ENCODE measurements at regions not wholly inside any gene's neighbourhood (a gene's known extent, or its start where the extent isn't known, plus 50 kb on each side); places are given as distances from the start of the nearest gene placed in this dataset.

DNA sequence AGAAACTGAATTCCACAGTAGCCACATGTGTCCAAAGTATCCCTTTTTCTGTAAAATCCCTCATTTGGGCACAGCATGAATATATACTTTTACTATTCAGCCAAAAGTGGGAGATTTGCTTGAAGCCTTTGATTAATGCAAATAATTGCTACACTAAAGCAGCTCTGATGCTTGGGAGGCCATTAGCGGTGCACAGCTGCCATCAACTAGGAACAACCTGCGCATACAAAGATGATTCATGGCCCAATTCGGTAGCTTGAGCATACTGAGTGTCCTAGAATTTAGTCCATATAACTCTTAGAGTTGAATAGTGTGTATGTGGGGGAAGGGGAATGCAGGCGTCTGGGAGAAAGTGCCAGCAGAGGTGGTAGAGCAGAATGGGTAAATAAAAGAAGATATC lies 277.0 kb upstream of the RMST start:
- TF ChIP-seq, protein P1, sequence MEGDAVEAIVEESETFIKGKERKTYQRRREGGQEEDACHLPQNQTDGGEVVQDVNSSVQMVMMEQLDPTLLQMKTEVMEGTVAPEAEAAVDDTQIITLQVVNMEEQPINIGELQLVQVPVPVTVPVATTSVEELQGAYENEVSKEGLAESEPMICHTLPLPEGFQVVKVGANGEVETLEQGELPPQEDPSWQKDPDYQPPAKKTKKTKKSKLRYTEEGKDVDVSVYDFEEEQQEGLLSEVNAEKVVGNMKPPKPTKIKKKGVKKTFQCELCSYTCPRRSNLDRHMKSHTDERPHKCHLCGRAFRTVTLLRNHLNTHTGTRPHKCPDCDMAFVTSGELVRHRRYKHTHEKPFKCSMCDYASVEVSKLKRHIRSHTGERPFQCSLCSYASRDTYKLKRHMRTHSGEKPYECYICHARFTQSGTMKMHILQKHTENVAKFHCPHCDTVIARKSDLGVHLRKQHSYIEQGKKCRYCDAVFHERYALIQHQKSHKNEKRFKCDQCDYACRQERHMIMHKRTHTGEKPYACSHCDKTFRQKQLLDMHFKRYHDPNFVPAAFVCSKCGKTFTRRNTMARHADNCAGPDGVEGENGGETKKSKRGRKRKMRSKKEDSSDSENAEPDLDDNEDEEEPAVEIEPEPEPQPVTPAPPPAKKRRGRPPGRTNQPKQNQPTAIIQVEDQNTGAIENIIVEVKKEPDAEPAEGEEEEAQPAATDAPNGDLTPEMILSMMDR (IDR thresholded peaks at IDR 0.05; ENCODE audit: low read depth, low read length), result no peak
- H3K27me3 ChIP-seq, result no peaks in the 10 kb centered on the region

GRCh38 chr12:97194546-97194945 lies 268.1 kb upstream of the RMST start:
- Histone ChIP-seq H3K9me3 (no peaks in the 10 kb centered on the region), H3K4me3 (ENCODE audit: low read depth, low read length) (no peak overlapping the region), H3K27me3 (no peaks in the 10 kb centered on the region), H3K4me1 (no peaks in the 10 kb centered on the region), H3K36me3 (no peaks in the 10 kb centered on the region)
- TF ChIP-seq, protein P1 (IDR thresholded peaks at IDR 0.05; ENCODE audit: low read depth, low read length), result no peak
- no peak for DNase-seq

More for the DNA sequence above, 277.0 kb upstream of the RMST start:
- DNase-seq, result no peak
- Histone ChIP-seq H3K4me1 (no peaks in the 10 kb centered on the region), H3K4me3 (ENCODE audit: low read depth, low read length) (no peak overlapping the region), H3K9me3 (no peaks in the 10 kb centered on the region), H3K36me3 (no peaks in the 10 kb centered on the region)

DNA sequence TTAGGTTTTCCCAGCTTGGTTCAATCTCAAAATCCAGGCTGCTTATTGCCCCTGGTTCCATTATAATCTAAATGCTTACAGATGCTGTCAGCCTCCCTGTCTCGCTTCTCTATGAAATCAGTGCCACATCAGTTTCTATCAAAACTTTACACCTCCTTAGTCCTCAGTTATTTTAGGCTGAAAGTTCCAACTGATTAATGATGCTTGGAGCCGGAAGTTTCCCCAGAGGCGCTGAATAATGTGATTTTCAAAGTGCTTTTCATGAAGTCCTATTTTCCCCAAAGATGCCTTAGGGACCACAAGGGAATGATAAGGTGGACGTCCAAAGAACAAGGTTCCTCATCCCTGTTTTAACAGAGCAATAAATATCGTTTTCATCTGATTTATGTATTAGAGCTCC lies 262.4 kb upstream of the RMST start:
- DNase-seq, result no peak
- Histone ChIP-seq H3K27me3 (no peaks in the 10 kb centered on the region), H3K9me3 (no peaks in the 10 kb centered on the region), H3K36me3 (no peaks in the 10 kb centered on the region), H3K4me3 (ENCODE audit: low read depth, low read length) (no peak overlapping the region), H3K4me1 (no peaks in the 10 kb centered on the region)
- TF ChIP-seq, protein P1 (IDR thresholded peaks at IDR 0.05; ENCODE audit: low read depth, low read length), result no peak

- no peaks in the 10 kb centered on the region for H3K36me3 ChIP-seq
- no peak for DNase-seq
- no peaks in the 10 kb centered on the region for H3K27me3 ChIP-seq
- H3K4me3 ChIP-seq (ENCODE audit: low read depth, low read length), result no peak overlapping the region
- H3K4me1 ChIP-seq, result no peaks in the 10 kb centered on the region
- TF ChIP-seq, protein P1 (IDR thresholded peaks at IDR 0.05; ENCODE audit: low read depth, low read length), result no peak
- H3K9me3 ChIP-seq, result no peaks in the 10 kb centered on the region
Observed at GRCh38 chr12:97203408-97203807, 259.2 kb upstream of the RMST start.

GRCh38 chr12:97209997-97210396 lies 252.6 kb upstream of the RMST start:
- no peaks in the 10 kb centered on the region for H3K4me1 ChIP-seq
- no peaks in the 10 kb centered on the region for H3K36me3 ChIP-seq
- H3K27me3 ChIP-seq, result no peaks in the 10 kb centered on the region
- H3K4me3 ChIP-seq (ENCODE audit: low read depth, low read length), result no peak overlapping the region
- TF ChIP-seq, protein P1 (IDR thresholded peaks at IDR 0.05; ENCODE audit: low read depth, low read length), result no peak
- H3K9me3 ChIP-seq, result no peaks in the 10 kb centered on the region
- DNase-seq, result no peak

GRCh38 chr12:97211416-97211930 lies 251.1 kb upstream of the RMST start:
- Histone ChIP-seq H3K4me1 (no peaks in the 10 kb centered on the region), H3K36me3 (no peaks in the 10 kb centered on the region), H3K27me3 (no peaks in the 10 kb centered on the region), H3K9me3 (no peaks in the 10 kb centered on the region), H3K4me3 (ENCODE audit: low read depth, low read length) (no peak overlapping the region)
- DNase-seq, result no peak
- TF ChIP-seq, protein P1 (IDR thresholded peaks at IDR 0.05; ENCODE audit: low read depth, low read length), result no peak
